ENCODE measurements at regions not wholly inside any gene's neighbourhood (a gene's known extent, or its start where the extent isn't known, plus 50 kb on each side); places are given as distances from the start of the nearest gene placed in this dataset.

GRCh38 chrX:150052226-150052625, 113.9 kb upstream of the EOLA2 start:
- CTCF ChIA-PET (ENCODE audit: low intra/inter-chr PET ratio, low total read pairs), result no interaction called here

GRCh38 chrX:150058728-150059127, 120.4 kb upstream of the EOLA2 start:
- FAIRE-seq (no peak), DNase-seq (ENCODE audit: low spot score) (no peak), ATAC-seq (no peak)
- H4K20me1 ChIP-seq (ENCODE audit: insufficient read depth, low read length), result no peaks in the 10 kb centered on the region
- no peaks in the 10 kb centered on the region for H3K36me3 ChIP-seq (replicated peaks in 1 of 2; ENCODE audit: control insufficient read depth in 1 of 2, insufficient read depth in 2 of 2, low read length in 2 of 2)
- H3K27ac ChIP-seq (ENCODE audit: extremely low read length, insufficient read depth, low read length), result no peak overlapping the region
- no peaks in the 10 kb centered on the region for H3K9me3 ChIP-seq (ENCODE audit: low read length)
- no peak overlapping the region for H3K4me3 ChIP-seq (replicated peaks in 1 of 3; ENCODE audit: insufficient read depth in 1 of 3, low read depth in 2 of 3, low read length in 3 of 3)
- H3K4me1 ChIP-seq (ENCODE audit: insufficient read depth, low read length), result no peaks in the 10 kb centered on the region
- H2AFZ ChIP-seq (ENCODE audit: low read length), result no peak overlapping the region
- no peak overlapping the region for H3K9ac ChIP-seq (ENCODE audit: insufficient read depth, low read depth, low read length)
- H3K4me2 ChIP-seq (ENCODE audit: low read depth, low read length), result no peak overlapping the region
- POLR2A ChIA-PET, result no interaction called here
- BruUV-seq (replicated peaks), result no TSS peak
- no peaks in the 10 kb centered on the region for H3K27me3 ChIP-seq (ENCODE audit: control insufficient read depth in 1 of 2, insufficient read depth in 2 of 2, low read length in 2 of 2)
- WGBS (ENCODE audit: low lambda C conversion rate), result 72% methylated on average over 1 of the region's 1 CpG
- in situ Hi-C loops (cut with HindIII; ENCODE audit: extremely low pct_ligation_motif_present, low pct_unique_long_range_greater_than_20kb), result no loop called here
- CTCF ChIA-PET (ENCODE audit: low intra/inter-chr PET ratio, low total read pairs), result no interaction called here
- H3K79me2 ChIP-seq (ENCODE audit: insufficient read depth, low read length), result no peaks in the 10 kb centered on the region
- intact Hi-C loops (cut with micrococcal nuclease; ENCODE audit: unreplicated experiment), result no loop called here
- no peak for TF ChIP-seq ISX (CRISPR knock-in tag; conservative IDR thresholded peaks at IDR 0.05)
- TF ChIP-seq CCDC6 (CRISPR knock-in tag; IDR thresholded peaks at IDR 0.05), result no peak
- TF ChIP-seq TOE1 (CRISPR knock-in tag; IDR thresholded peaks at IDR 0.05), result no peak
- no peak for TF ChIP-seq ZNF792 (CRISPR knock-in tag; IDR thresholded peaks at IDR 0.05)
- no peak for TF ChIP-seq ZNF83 (CRISPR knock-in tag; IDR thresholded peaks at IDR 0.05; ENCODE audit: borderline replicate concordance)
- TF ChIP-seq NFE2 (CRISPR knock-in tag; IDR thresholded peaks at IDR 0.05), result no peak

More at GRCh38 chrX:150052226-150052625, 113.9 kb upstream of the EOLA2 start:
- Histone ChIP-seq H3K36me3 (replicated peaks in 1 of 2; ENCODE audit: control insufficient read depth in 1 of 2, insufficient read depth in 2 of 2, low read length in 2 of 2) (no peaks in the 10 kb centered on the region), H3K4me3 (replicated peaks in 1 of 3; ENCODE audit: insufficient read depth in 1 of 3, low read depth in 2 of 3, low read length in 3 of 3) (no peak overlapping the region), H3K4me1 (ENCODE audit: insufficient read depth, low read length) (no peaks in the 10 kb centered on the region), H3K27ac (ENCODE audit: extremely low read length, insufficient read depth, low read length) (no peak overlapping the region), H3K79me2 (ENCODE audit: insufficient read depth, low read length) (no peaks in the 10 kb centered on the region), H3K9ac (ENCODE audit: insufficient read depth, low read depth, low read length) (no peak overlapping the region), H4K20me1 (ENCODE audit: insufficient read depth, low read length) (no peaks in the 10 kb centered on the region), H2AFZ (ENCODE audit: low read length) (no peak overlapping the region), H3K9me3 (ENCODE audit: low read length) (no peaks in the 10 kb centered on the region), H3K27me3 (ENCODE audit: control insufficient read depth in 1 of 2, insufficient read depth in 2 of 2, low read length in 2 of 2) (no peaks in the 10 kb centered on the region), H3K4me2 (ENCODE audit: low read depth, low read length) (no peak overlapping the region)
- POLR2A ChIA-PET, result no interaction called here
- BruUV-seq (replicated peaks), result no TSS peak
- ATAC-seq (no peak), DNase-seq (ENCODE audit: low spot score) (no peak), FAIRE-seq (no peak)
- intact Hi-C loops (cut with micrococcal nuclease; ENCODE audit: unreplicated experiment) (no loop called here), in situ Hi-C loops (cut with HindIII; ENCODE audit: extremely low pct_ligation_motif_present, low pct_unique_long_range_greater_than_20kb) (no loop called here)
- no peak for TF ChIP-seq MNT (IDR thresholded peaks at IDR 0.05)
- 30% methylated on average over 1 of the region's 1 CpG for WGBS (ENCODE audit: low lambda C conversion rate)

All from HepG2 (cell line).